Right cardiac atrium (tissue), 5 donors: ENCODE measurements at regions not wholly inside any gene's neighbourhood (a gene's known extent, or its start where the extent isn't known, plus 50 kb on each side); places are given as distances from the start of the nearest gene placed in this dataset.
A peak's percentile ranks its signal among the peaks of the same experiment; 100 is the strongest.

Source experiments
- ATAC-seq, 2 donors: fragments of 200-7000 bp; cut with Tn5 transposase; one replicate each; pipeline versions ENCODE4 v1.8.0 to v1.9.1; 2020; ENCODE audit warnings: moderate library complexity in 2 of 2, mild to moderate bottlenecking in 1 of 2
- DNase-seq, 3 donors: peaks; one replicate each; pipeline ENCODE4 v3.0.0-alpha.2; 2020
- H3K27ac ChIP-seq: one replicate; pipeline ENCODE4 v1.5.1; 2013; ENCODE audit warnings: mild to moderate bottlenecking, low read length, control low read depth, moderate library complexity
- H3K27me3 ChIP-seq: one replicate; pipeline ENCODE4 v1.6.1; 2013; ENCODE audit not compliant: control insufficient read depth, insufficient read depth
- H3K4me1 ChIP-seq: one replicate; pipeline ENCODE4 v1.6.1; 2013; ENCODE audit warnings: low read length; ENCODE audit not compliant: control insufficient read depth, insufficient read depth
- H3K4me3 ChIP-seq: one replicate; pipeline ENCODE4 v1.5.1; 2013; ENCODE audit warnings: low read length, control low read depth
- H3K9me3 ChIP-seq: one replicate; pipeline ENCODE4 v1.6.1; 2013; ENCODE audit warnings: low read length; ENCODE audit not compliant: control insufficient read depth
- WGBS: extraction: QIAGEN DNeasy Blood & Tissue Kit; methylation state at CpG from one replicate; pipeline ENCODE4 v1.1.7; 2013; 5-methylcytosine and 5-hydroxymethylcytosine counted together
- intact Hi-C, 4 donors: fragments of 100-400 bp; cut with DNase I; formaldehyde crosslinking; loops; one replicate each; pipeline versions ENCODE4 v1.11.0 to v1.14.0; 2022 to 2023
- donor health status: healthy with polysubstance abuse.
- donor health status: DM: no; HTN: yes; CAD: no.
- donor health status: DM: no; HTN: no; CAD: no.
- donor health status: DM: no; HTN: yes; CAD: no; lungs with severe emphysema.
- donor health status: DM: yes; HTN: yes; CAD: no.

DNA sequence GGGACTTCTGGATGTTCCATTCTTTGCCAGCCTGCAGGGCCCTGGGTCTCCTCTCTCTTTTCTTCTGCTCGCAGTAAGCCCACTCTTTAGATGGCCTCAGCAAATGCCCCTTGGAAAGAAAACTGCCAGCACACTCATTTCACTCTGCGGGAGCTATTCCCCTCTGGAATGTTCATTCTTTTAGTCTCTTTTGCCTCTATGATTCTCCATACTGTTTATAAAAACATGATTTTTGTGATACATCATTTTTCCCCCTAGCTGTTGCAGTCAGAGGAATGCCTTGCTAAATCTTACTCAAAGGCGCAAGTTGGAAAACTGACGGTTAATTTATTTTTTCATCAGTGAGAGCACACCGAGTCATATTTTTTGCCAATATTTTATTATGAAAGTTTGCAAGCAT is 184.9 kb downstream of the SNX19 start:
- Histone ChIP-seq H3K9me3 (no peaks in the 10 kb centered on the region), H3K27me3 (no peaks in the 10 kb centered on the region), H3K27ac (no peak overlapping the region), H3K4me3 (no peak overlapping the region), H3K4me1 (peaks cover 5% of the 10 kb centered on the region)
- WGBS, result 93% methylated on average over 5 of the region's 5 CpGs
- ATAC-seq, result no peak
- no peak for DNase-seq
- intact Hi-C loops, result no loop called here

DNA sequence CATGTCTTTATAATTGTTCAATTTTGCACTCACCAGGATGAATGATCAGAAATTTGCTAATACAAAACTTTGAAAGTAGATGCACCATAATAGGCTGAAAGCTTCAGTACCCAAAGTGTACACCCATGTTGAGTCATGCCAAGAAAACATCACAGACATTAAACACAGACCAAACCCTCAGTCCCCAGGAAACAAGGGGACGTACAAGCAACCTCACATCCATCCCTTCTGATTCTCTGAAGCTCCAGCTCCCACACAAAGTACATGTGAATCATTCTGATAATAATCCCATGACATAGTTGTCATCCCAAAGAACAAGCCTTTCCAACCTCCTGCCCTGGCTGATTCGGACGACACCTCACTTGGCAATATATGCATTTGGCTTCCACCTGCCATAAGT is 183.8 kb downstream of the SNX19 start:
- intact Hi-C loops, result no loop called here
- Histone ChIP-seq H3K27me3 (no peaks in the 10 kb centered on the region), H3K27ac (no peak overlapping the region), H3K9me3 (no peaks in the 10 kb centered on the region), H3K4me3 (no peak overlapping the region), H3K4me1 (peaks cover 6% of the 10 kb centered on the region)
- no peak for DNase-seq
- ATAC-seq, result no peak
- 67% methylated on average over 3 of the region's 3 CpGs for WGBS

DNA sequence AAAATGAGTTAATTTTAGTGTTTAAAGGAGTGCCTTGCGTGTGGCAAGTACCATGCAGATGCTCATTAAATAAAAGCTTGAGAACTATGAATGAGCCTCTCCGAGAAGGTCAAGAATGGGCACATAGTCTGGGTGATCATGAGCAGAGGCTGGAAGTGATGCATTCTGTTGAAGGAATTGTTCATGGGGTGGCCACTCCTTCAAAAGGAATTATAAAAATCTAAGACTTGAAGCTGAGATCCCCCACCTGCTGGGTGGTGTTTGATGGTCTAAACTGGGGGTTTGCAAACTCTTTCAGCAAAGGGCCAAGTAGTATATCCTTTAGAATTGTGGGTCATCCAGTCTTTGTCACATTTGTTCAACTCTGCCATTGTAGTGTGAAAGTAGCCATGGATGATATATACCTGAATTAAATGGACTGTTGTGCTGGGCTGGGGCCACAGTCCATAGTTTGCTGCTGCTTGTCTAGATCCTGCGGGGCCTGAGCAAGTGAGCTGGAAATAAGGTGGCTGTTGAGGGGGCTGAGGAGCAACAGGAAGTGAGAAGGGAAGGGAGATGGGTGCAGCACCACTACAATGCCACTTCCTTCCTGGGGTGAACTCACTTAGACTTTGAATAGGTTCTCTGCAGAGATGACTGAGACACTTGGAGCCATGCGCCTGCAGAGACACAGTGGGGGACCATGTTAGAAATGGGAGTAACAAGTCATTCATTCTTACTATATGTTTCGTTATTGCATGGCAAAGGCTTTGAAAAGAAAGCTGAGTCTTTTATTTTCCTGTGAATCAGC is 179.0 kb downstream of the SNX19 start:
- H3K9me3 ChIP-seq, result no peaks in the 10 kb centered on the region
- H3K27ac ChIP-seq, result no peak overlapping the region
- WGBS, result 69% methylated on average over 5 of the region's 5 CpGs
- ATAC-seq (peak; percentile 23 to 40), DNase-seq (no peak)
- intact Hi-C loops, result no loop called here
- peaks cover 7% of the 10 kb centered on the region for H3K4me1 ChIP-seq
- no peaks in the 10 kb centered on the region for H3K27me3 ChIP-seq
- H3K4me3 ChIP-seq, result no peak overlapping the region

DNA sequence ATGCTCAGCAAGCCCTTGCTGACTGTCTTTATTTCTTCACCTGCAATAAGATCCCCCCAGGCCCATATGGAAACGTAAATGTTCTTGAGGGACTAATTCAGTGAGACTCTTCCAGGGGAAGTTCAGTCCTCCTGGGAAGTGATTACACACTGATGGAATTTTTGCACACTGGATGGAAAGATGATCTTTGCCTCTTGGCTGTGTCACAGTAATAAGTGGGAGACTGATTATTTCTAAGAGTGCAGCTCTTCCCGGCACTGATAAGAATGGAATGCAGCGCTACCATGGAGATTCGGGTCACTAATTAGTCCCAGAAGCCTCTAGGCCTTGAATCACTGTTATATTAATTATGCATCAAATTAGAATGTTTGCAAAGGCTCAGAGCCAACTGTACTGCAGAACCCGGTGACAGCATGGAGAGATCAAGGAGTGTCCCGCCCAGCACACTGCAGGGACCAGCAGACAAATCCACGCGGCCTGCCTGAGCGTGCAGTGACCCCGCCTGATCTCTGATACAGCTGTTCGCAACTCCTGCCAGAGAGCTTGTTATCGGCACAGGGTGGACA is 178.3 kb downstream of the SNX19 start:
- H3K4me3 ChIP-seq, result no peak overlapping the region
- peak overlapping the region; percentile 5 for H3K27ac ChIP-seq
- intact Hi-C loops, result no loop called here

DNA sequence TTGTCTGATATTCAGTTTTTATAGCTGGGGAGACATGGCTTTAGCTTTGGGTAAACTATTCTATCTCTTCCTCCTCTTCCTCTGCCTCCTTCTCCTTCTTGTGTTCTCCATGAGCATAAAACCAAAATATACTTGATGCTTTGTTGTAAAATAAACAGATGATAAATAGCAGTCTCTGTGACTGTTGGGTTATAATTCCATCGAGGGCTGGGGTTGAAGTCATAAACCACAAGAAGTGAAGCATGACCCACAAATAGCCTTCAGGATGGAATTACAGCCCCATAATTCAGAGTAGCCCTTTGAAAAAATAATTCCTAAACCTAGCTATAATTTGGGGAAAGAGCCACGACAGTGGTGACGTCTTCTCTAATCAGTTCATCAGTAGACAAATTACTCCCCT is 177.7 kb downstream of the SNX19 start:
- DNase-seq, result no peak
- H3K27ac ChIP-seq, result no peak overlapping the region
- WGBS, result 73% methylated on average over 3 of the region's 3 CpGs

More for the DNA sequence above, 178.3 kb downstream of the SNX19 start:
- WGBS, result 14% methylated on average over 12 of the region's 12 CpGs
- Histone ChIP-seq H3K9me3 (no peaks in the 10 kb centered on the region), H3K27me3 (no peaks in the 10 kb centered on the region), H3K4me1 (peaks cover 7% of the 10 kb centered on the region)
- DNase-seq, result peak; percentile 79 to 87 (median 86)
- peak; percentile 94 to 97 for ATAC-seq

DNA sequence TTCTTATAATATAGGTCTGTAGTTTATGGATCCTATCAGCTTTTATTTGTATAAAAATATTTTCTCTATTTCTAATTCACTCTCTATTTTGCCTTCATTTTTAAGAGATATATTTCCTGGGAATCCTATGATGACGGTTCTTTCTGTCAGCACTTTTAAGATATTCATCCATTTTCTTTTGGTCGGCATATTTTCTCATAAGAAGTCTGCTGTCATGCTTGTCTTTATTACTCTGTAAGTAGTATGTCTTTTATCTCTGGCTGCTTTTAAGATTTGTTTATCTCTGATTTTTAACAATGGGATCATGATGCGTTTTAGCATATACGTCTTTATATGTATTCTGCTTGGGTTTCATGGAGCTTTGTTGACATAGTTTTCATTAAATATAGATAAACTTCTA is 175.5 kb downstream of the SNX19 start:
- Histone ChIP-seq H3K4me3 (no peak overlapping the region), H3K4me1 (peaks cover 7% of the 10 kb centered on the region), H3K27ac (no peak overlapping the region), H3K9me3 (no peaks in the 10 kb centered on the region), H3K27me3 (no peaks in the 10 kb centered on the region)
- 94% methylated on average over 4 of the region's 4 CpGs for WGBS
- ATAC-seq (no peak), DNase-seq (no peak)
- intact Hi-C loops, result no loop called here

More for the DNA sequence above, 177.7 kb downstream of the SNX19 start:
- ATAC-seq, result no peak
- no peak overlapping the region for H3K4me3 ChIP-seq
- intact Hi-C loops, result no loop called here
- H3K4me1 ChIP-seq, result peaks cover 7% of the 10 kb centered on the region
- H3K9me3 ChIP-seq, result no peaks in the 10 kb centered on the region
- H3K27me3 ChIP-seq, result no peaks in the 10 kb centered on the region

DNA sequence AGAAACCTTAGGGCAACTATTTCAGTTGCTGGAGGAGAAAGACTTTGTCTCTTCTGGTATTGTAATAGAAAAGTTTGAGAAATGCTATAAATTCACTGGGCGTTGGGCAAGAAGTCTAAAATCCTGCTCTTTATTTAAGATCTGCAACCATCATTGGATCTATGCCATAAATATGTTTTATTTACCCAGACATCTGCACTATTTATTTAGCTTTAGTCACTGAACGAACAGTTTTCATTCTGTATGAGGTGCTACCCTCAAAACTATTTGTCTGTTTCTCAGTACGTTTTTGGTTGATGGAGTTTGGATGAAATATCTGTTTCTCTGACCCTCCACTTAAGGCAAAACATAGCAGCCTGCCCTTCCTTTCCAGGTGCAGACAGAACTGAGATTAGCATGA is 171.5 kb downstream of the SNX19 start:
- Histone ChIP-seq H3K27me3 (no peaks in the 10 kb centered on the region), H3K9me3 (no peaks in the 10 kb centered on the region), H3K4me1 (no peaks in the 10 kb centered on the region), H3K27ac (no peak overlapping the region), H3K4me3 (no peak overlapping the region)
- 87% methylated on average over 3 of the region's 3 CpGs for WGBS
- intact Hi-C loops, result no loop called here
- ATAC-seq (no peak), DNase-seq (no peak)

DNA sequence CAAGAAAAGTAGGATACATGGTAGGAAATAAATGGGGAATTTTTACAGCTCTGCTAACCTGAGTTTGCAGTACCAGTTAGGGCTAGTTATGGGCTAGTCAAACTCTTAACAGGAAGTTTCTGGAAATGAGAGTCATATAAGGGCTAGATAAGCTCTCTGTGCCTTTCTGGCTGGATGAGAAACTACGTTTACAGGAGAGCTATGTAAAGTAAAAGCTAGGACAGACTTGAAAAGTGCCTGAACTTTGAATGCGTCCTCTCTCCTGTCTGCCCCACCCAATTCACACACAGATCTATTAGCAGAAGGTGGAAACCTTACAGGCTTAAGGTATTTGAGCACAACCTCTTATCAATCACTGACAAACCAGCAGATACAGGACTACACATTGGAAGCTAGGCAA is 167.1 kb downstream of the SNX19 start:
- 83% methylated on average over 2 of the region's 2 CpGs for WGBS
- no peak overlapping the region for H3K4me3 ChIP-seq
- no peaks in the 10 kb centered on the region for H3K9me3 ChIP-seq
- DNase-seq (no peak), ATAC-seq (no peak)
- H3K4me1 ChIP-seq, result no peaks in the 10 kb centered on the region
- intact Hi-C loops, result no loop called here
- H3K27ac ChIP-seq, result no peak overlapping the region
- H3K27me3 ChIP-seq, result no peaks in the 10 kb centered on the region

DNA sequence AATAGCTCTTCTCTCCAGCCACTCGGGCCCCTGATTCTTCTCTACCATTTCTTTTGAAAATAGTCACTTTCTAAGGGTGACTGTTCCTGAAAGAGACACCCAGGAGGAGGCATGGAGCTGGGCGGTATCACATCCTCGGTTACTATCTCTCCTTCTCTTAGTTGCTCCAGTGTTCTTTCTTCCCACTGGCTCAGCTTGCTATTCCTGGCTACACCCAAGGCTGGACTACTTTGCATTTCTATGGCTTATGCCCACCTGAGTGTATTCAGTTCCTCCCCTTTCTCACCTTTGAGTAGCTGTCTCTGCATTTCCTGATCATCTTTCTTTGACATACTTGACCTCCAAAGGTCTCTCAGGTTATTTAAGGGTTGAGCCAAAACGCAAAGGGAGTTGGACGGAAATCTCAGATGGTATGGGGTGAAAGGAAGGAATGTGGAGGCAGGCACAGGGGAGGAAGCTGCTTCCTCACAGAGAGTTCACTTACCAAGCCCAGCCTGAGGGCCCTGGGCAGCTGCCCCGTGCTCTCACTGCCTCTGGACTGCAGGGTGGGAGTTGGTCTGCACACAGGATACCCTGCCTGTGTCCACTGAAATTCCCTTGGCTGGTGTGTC is 155.7 kb downstream of the SNX19 start:
- no peaks in the 10 kb centered on the region for H3K4me1 ChIP-seq
- no peaks in the 10 kb centered on the region for H3K9me3 ChIP-seq
- no peak overlapping the region for H3K4me3 ChIP-seq
- no peak for ATAC-seq
- no peaks in the 10 kb centered on the region for H3K27me3 ChIP-seq
- no peak for DNase-seq
- WGBS, result 61% methylated on average over 6 of the region's 6 CpGs
- intact Hi-C loops, result no loop called here
- no peak overlapping the region for H3K27ac ChIP-seq

DNA sequence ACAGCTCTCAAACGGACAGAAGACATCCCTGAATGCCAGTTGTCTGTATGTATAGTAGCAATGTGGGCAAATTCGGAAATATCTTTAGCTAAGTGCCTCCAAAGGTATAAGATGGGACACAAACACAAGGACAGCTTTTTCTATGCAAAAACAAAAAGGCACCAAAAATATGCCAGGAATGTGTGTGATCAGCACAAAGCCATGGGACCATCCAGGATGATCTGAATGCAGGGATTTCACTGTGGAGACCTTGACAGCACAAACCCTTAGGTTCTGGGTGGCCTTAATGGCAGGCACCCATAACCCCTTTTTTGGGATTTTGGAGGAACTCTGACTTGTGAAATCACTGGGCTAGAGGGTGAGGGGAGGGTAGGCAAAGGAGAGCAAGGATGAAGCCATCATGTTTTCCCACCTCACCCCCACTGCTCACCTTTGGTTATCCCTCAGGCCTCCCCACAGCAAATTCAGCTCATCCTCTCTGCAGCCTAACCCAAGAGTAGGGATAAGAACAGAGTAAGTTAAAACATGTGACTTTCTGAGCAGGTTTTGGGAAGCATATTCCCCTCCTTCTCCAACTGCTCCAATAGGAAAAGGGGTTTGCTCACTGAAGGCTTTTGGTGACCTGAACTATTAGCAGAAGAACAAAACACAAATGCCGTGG is 154.6 kb downstream of the SNX19 start:
- no peaks in the 10 kb centered on the region for H3K27me3 ChIP-seq
- 69% methylated on average over 3 of the region's 3 CpGs for WGBS
- DNase-seq (no peak), ATAC-seq (no peak)
- H3K4me1 ChIP-seq, result no peaks in the 10 kb centered on the region
- H3K9me3 ChIP-seq, result no peaks in the 10 kb centered on the region
- H3K4me3 ChIP-seq, result no peak overlapping the region
- intact Hi-C loops, result no loop called here
- H3K27ac ChIP-seq, result no peak overlapping the region

DNA sequence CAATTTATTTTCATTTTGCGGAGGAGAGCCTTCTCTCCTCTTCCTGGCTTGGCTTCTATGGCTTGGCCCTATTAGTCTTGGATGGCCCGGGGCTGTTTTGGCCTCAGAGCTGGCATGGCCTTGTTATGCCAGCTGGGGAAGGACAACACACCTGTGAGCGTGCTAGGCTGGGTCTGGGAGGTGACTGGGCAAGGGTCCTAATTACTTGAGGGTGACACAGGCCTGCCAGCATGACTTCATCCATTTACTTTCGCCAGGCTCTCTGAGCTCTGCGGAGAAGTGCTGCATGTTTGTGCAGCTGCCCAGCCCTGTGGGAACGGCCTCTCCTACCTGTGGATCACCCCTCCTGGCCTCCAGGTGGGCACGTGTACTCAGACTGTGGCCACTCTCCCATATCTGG is 153.6 kb downstream of the SNX19 start:
- ATAC-seq (peak in 1 of 2 donors; percentile 41), DNase-seq (no peak)
- no peak overlapping the region for H3K27ac ChIP-seq
- 70% methylated on average over 7 of the region's 7 CpGs for WGBS
- no peak overlapping the region for H3K4me3 ChIP-seq
- no peaks in the 10 kb centered on the region for H3K9me3 ChIP-seq
- intact Hi-C loops, result no loop called here
- H3K4me1 ChIP-seq, result no peaks in the 10 kb centered on the region
- no peaks in the 10 kb centered on the region for H3K27me3 ChIP-seq
